ENCODE measurements at regions not wholly inside any gene's neighbourhood (a gene's known extent, or its start where the extent isn't known, plus 50 kb on each side); places are given as distances from the start of the nearest gene placed in this dataset.

DNA sequence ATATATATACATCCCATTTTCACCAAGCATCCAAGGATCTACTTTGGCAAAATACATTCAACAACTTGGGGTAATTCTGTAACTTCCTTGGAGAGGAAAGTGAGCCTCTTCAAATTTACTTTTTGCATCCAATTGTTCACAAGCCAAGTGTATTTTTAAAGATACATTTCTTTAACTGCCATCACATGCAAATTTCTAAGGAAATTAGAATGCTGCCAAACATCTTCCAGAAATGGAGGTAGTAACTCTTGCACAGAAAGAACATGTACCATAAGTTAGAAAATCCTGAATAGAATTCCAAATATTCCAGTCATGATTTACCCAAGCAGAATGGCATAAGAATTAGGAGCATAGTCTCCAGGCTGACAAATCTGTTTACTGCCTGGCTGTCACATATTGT is 220.5 kb upstream of the NWD2 start:
- Histone ChIP-seq H3K36me3 (no peaks in the 10 kb centered on the region), H3K27ac (no peak overlapping the region), H3K27me3 (ENCODE audit: insufficient read depth, low read depth, severe bottlenecking) (peaks cover 68% of the 10 kb centered on the region), H3K9me3 (ENCODE audit: severe bottlenecking) (no peaks in the 10 kb centered on the region), H3K4me3 (ENCODE audit: low read depth, low read length) (no peak overlapping the region)
- TF ChIP-seq CTCF (IDR thresholded peaks at IDR 0.05; ENCODE audit: low read depth, low read length), result no peak
- DNase-seq, result no peak

- Histone ChIP-seq H3K36me3 (no peaks in the 10 kb centered on the region), H3K27ac (no peak overlapping the region), H3K9me3 (ENCODE audit: severe bottlenecking) (no peaks in the 10 kb centered on the region), H3K27me3 (ENCODE audit: insufficient read depth, low read depth, severe bottlenecking) (peaks cover 49% of the 10 kb centered on the region), H3K4me3 (ENCODE audit: low read depth, low read length) (no peak overlapping the region)
- no peak for TF ChIP-seq CTCF (IDR thresholded peaks at IDR 0.05; ENCODE audit: low read depth, low read length)
- DNase-seq, result no peak
Observed at GRCh38 chr4:37040816-37041215, 203.7 kb upstream of the NWD2 start.

GRCh38 chr4:37043342-37043741 is 201.2 kb upstream of the NWD2 start:
- H3K27ac ChIP-seq, result no peak overlapping the region
- DNase-seq, result no peak
- TF ChIP-seq CTCF (IDR thresholded peaks at IDR 0.05; ENCODE audit: low read depth, low read length), result no peak
- peaks cover 67% of the 10 kb centered on the region for H3K27me3 ChIP-seq (ENCODE audit: insufficient read depth, low read depth, severe bottlenecking)
- H3K36me3 ChIP-seq, result no peaks in the 10 kb centered on the region
- H3K4me3 ChIP-seq (ENCODE audit: low read depth, low read length), result no peak overlapping the region
- H3K9me3 ChIP-seq (ENCODE audit: severe bottlenecking), result no peaks in the 10 kb centered on the region

- Histone ChIP-seq H3K4me3 (ENCODE audit: low read depth, low read length) (no peak overlapping the region), H3K36me3 (no peaks in the 10 kb centered on the region), H3K9me3 (ENCODE audit: severe bottlenecking) (no peaks in the 10 kb centered on the region), H3K27me3 (ENCODE audit: insufficient read depth, low read depth, severe bottlenecking) (peaks cover 64% of the 10 kb centered on the region), H3K27ac (no peak overlapping the region)
- TF ChIP-seq CTCF (IDR thresholded peaks at IDR 0.05; ENCODE audit: low read depth, low read length), result no peak
- no peak for DNase-seq
Observed at GRCh38 chr4:37051111-37051510, 193.4 kb upstream of the NWD2 start.

- TF ChIP-seq CTCF (IDR thresholded peaks at IDR 0.05; ENCODE audit: low read depth, low read length), result no peak
- Histone ChIP-seq H3K4me3 (ENCODE audit: low read depth, low read length) (no peak overlapping the region), H3K27ac (no peak overlapping the region), H3K36me3 (no peaks in the 10 kb centered on the region), H3K27me3 (ENCODE audit: insufficient read depth, low read depth, severe bottlenecking) (peaks cover 59% of the 10 kb centered on the region), H3K9me3 (ENCODE audit: severe bottlenecking) (no peaks in the 10 kb centered on the region)
- DNase-seq, result no peak
Observed at GRCh38 chr4:37051866-37052265, 192.7 kb upstream of the NWD2 start.

GRCh38 chr4:37054531-37055077 is 189.9 kb upstream of the NWD2 start:
- peaks cover 63% of the 10 kb centered on the region for H3K27me3 ChIP-seq (ENCODE audit: insufficient read depth, low read depth, severe bottlenecking)
- no peaks in the 10 kb centered on the region for H3K36me3 ChIP-seq
- DNase-seq, result no peak
- no peak overlapping the region for H3K27ac ChIP-seq
- no peak for TF ChIP-seq CTCF (IDR thresholded peaks at IDR 0.05; ENCODE audit: low read depth, low read length)
- H3K4me3 ChIP-seq (ENCODE audit: low read depth, low read length), result no peak overlapping the region
- no peaks in the 10 kb centered on the region for H3K9me3 ChIP-seq (ENCODE audit: severe bottlenecking)

All from WERI-Rb-1 (cell line).